H1 (cell line): ENCODE measurements at regions not wholly inside any gene's neighbourhood (a gene's known extent, or its start where the extent isn't known, plus 50 kb on each side); places are given as distances from the start of the nearest gene placed in this dataset.

Experiments
- ATF3 ChIP-seq: IDR thresholded peaks from 2 replicates; pipeline ENCODE4 v1.6.1; 2011; ENCODE audit warnings: low read depth, mild to moderate bottlenecking, low read length; ENCODE audit not compliant: insufficient read depth
- BACH1 ChIP-seq: IDR thresholded peaks from 2 replicates; pipeline ENCODE4 v1.6.1; 2012; ENCODE audit warnings: low read length, improper control_type of control experiment
- CTBP2 ChIP-seq: IDR thresholded peaks from 2 replicates; pipeline ENCODE4 v1.7.0; 2011; ENCODE audit warnings: borderline replicate concordance, mild to moderate bottlenecking, moderate library complexity, mixed read lengths, low read length; ENCODE audit not compliant: insufficient read depth, insufficient read length
- FOSL1 ChIP-seq: IDR thresholded peaks from 2 replicates; pipeline ENCODE4 v1.6.1; 2011; ENCODE audit warnings: mild to moderate bottlenecking, low read depth, low read length, moderate library complexity; ENCODE audit not compliant: insufficient read depth
- GABPA ChIP-seq: IDR thresholded peaks from 2 replicates; pipeline ENCODE4 v1.6.1; 2011; ENCODE audit warnings: mild to moderate bottlenecking, low read length, moderate library complexity, borderline replicate concordance; ENCODE audit not compliant: insufficient read depth
- GTF2F1 ChIP-seq: IDR thresholded peaks from 2 replicates; pipeline ENCODE4 v1.6.1; 2012; ENCODE audit warnings: low read depth, low read length, improper control_type of control experiment, borderline replicate concordance
- KDM4A ChIP-seq: IDR thresholded peaks from one replicate; pipeline ENCODE4 v1.7.1; 2012; ENCODE audit warnings: low read depth, mild to moderate bottlenecking, moderate library complexity, low read length, inconsistent platforms; ENCODE audit not compliant: severe bottlenecking
- RNF2 ChIP-seq: fragments of 200-900, 300-1000 bp; sonication (generic); IDR thresholded peaks from 2 replicates; pipeline ENCODE4 v1.7.1; 2016; ENCODE audit warnings: borderline replicate concordance, low read depth, mild to moderate bottlenecking, antibody characterized with exemption, low read length; ENCODE audit not compliant: poor library complexity, severe bottlenecking; ENCODE audit errors: missing control alignments

GRCh38 chr6:141969201-141969600, 163.5 kb upstream of the GJE1 start (continued):
- no peak for TF ChIP-seq KDM4A
- no peak for TF ChIP-seq FOSL1
- no peak for TF ChIP-seq CTBP2
- no peak for TF ChIP-seq ATF3
- TF ChIP-seq RNF2, result no peak
- no peak for TF ChIP-seq GTF2F1
- no peak for TF ChIP-seq GABPA
- no peak for TF ChIP-seq BACH1
